Limb (tissue), 2 donors: ENCODE measurements at regions not wholly inside any gene's neighbourhood (a gene's known extent, or its start where the extent isn't known, plus 50 kb on each side); places are given as distances from the start of the nearest gene placed in this dataset.

Source experiments
- DNase-seq, 2 donors: peaks; one replicate each; pipeline ENCODE4 v3.0.0-alpha.2; 2016; ENCODE audit errors: extremely low spot score in 2 of 2

DNA sequence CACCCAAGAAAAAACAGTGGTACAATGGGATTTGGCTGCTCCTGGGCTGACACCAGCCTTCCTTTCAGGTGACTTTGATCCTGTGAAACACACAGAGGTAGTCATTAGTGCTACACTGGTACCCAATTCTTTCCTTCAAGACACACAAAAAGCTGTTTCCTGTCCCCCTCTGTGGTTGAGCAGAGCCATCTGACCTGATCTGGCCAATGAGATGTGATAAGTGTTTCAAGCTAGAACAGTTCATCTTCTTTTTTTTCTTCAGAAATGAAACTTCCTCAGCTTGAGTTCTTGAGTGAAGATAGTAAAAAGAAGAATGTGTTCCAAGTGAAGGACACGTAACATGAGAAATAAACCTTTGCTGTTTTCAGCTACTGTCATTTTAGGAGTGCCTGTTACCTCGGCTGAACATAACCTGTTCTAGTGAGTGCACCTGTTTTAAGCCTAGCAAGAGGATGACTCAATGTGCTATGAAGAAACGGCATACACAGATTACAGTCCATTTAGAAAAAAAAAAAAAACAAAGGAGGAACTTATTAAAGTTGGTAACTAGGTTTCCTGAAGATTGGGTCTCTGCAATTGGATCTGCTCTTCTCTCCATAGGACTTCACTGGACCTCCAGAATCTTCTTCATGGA lies 287.8 kb downstream of the GAS1 start:
- DNase-seq, result no peak

DNA sequence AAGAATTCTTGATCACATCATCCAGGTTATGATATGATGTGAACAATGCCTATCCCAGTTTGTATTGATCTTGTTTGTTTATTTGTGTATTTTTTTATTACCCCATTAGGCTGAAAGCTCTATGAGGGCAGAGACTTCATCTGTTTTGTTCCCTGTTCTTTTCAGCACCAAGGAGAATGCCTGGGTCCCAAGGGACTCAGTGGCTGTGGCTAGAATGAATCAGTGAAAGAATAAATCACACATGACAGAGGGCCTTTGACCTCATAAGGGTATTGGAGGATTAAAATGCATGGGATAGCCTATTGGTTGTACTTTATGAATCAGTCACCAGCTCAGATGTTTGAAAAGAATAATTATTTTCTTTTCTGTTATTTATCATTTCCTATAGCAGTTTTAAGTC lies 292.2 kb downstream of the GAS1 start:
- no peak for DNase-seq

DNA sequence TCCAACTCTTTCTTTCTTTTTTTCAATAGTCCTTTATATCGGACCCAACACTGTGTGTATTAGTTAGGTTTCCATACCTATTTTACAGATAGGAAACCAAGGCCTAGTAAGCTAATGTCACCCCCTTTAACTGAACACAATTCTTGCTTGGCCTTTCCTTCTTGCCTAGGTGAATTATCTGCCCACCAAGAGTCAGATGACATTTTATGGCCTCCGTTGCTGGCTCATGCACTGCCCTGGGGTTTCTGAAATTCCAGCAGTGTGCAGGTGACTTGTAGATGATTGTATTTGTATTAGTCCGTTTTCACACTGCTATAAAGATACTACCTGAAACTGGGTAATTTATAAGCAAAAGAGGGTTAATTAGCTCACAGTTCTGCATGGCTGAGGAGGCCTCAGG lies 293.8 kb downstream of the GAS1 start:
- DNase-seq, result no peak

DNA sequence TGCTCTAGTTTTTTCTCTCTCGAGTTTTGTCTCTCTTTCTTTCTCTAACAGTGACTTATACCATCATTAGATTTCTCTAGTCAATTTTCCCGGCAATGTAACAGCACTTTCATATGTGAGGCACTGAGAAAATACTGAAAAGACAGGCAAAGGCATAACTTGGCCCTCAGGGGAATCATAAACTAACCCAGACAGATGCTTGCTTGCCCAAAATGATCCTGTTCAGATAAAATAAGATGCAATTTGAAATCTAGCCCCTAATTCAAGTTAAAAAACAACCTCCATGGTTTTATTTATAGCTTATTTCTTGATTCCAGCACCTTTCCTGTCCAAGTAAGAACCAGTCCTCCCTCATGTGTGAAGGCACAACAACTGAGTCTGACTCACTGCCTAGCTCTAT lies 294.6 kb downstream of the GAS1 start:
- no peak for DNase-seq

DNA sequence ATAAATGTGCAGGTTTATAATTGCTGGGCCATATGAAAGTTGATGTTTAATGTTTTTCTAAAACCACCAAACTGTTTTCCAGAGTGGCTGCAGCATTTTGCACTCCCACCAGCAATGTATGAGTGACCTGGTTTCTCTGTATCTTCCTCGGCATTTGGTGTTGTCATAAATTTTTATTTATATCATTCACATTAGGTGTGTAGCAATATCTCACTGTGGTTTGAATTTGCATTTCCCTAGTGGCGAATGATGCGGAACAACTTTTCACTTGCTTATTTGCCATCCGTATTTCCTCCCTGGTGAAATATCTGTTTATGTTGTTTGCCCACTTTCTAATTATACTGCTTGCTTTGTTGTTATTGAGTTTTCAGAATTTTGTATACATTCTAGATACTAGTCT lies 295.7 kb upstream of the TUT7 start:
- DNase-seq, result no peak

DNA sequence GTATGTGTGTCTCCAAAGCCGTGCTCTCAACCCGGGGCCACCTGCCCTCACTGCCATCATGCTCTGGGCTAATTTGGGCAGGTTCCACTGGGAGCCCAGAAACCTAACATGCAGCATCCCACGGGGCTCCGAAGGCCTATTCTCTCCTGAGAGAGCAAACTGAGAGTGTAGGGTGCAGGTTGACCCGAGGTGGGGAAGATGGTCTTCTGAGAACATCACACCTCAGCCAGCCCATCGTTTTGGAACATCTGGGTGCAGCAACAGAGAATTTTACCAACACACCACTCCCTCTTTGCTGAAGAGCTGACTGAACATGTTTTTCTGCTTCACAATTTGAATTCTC lies 294.6 kb upstream of the TUT7 start:
- DNase-seq, result no peak

DNA sequence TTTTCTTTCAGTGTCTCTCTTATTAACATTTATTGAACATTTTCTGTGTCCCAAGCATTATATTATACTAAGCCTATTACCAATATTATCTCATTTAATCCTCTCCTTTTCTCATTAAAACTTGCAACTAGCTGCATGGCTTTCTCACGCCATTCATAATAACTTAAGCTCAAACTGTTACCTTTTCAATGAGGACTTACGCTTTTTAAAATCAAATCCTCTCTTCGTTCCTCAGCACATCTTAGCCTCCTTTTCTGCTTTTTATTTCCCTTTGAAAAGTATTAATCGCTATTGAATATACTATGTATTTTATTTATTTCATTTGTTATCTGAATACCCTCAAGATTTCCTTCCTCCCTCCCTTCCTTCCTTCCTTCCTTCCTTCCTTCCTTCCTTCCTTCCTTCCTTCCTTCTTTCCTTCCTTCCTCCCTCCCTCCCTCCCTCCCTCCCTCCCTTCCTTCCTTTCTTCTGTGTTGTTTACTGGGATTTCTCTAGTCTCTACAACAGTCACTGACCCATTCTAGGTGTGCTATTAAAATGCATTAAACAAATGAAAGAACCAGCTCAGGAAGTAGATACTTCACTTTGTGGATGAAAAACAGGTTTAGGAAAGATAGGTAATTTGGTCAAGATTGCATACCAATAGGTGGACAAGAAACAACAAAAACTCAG lies 294.1 kb upstream of the TUT7 start:
- DNase-seq, result no peak

DNA sequence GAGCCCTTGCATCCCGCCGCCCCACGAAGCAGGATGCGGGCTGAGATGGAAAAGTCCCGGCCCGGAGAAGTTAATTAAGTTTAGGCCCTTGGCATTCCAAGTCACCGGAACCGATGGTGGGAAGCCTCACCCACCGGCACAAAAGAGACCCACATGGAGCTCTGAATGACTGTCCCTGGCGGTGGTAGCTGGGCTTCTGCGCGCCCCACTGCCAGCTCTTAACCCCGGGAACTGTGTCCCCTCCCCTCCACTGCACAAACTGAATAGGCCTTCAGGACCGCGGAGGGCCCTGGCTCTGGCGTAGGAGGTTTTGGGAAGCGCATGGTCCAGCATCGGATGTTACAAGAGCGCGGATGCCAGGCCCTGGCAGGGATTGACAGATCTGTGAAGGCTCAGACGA lies 291.1 kb upstream of the TUT7 start:
- DNase-seq, result no peak

DNA sequence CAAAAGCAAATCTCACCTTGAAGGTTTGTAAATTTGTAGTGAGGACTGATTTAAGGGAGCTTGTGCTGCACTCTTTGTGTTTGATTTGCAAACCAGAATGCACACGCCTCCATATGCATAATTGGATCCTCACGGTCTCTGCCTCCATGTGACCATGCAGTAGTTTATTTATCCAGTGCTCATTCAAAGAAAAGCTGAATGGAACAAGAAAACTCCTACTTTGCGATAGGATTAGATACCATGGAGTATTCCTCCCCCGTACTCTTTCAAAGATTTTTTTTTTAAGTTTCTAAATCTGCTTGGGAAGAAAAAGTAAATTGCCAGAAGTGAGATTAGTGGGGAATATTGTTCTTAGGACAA lies 290.4 kb upstream of the TUT7 start:
- no peak for DNase-seq

DNA sequence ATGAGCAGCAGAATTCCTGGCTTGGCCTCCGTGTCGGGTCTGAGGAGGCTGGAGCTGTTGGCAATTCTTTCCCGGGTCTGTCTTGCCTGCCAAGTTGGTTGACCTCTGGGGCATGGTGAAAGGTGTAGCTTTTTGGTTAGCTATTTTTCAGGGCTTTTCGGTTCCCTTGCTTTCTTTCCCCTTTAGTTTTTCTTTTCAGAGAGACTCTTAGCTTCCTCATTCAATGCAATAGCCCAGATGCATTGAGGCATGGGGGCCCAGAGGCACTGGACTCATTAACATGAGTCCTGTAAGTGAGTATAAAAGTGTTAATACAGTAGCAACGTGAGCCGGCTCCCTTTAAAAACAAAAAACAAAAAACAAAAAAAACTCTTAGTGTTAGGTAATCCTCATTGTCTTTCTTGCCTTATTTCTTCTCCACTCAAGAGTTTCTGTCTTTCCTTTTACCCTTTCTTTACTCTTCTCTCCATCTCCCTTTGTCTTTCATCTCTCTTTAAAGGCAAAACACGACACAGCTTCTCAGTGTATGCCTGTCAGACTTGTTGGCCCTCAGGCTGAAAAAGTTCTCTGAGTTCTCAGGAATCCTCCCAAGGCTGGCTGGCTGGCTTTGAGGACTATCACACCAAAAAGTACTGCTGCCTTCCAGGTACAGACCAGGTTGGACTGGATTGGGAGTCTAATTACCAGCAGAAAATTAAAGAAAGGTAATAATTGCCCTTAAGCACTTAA lies 289.9 kb upstream of the TUT7 start:
- no peak for DNase-seq

DNA sequence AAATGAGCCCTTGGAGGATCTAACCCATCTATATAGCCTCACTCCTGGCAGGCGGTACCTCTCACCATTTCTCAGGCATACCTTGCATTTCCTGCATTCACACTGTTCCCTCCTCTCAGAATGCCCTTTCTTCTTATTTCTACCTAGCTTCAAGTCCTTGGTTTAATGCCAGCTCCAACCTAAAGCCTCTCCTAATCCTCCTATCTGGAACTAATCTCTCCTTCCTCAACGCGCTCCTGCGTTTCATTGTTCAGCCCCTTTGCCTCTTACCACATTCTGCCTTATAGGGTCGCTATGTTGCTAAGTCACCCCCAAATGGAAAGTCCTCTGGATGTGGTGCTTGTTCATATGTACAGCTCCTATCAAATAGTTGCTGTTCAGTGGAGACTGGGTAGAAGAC lies 288.5 kb upstream of the TUT7 start:
- no peak for DNase-seq

DNA sequence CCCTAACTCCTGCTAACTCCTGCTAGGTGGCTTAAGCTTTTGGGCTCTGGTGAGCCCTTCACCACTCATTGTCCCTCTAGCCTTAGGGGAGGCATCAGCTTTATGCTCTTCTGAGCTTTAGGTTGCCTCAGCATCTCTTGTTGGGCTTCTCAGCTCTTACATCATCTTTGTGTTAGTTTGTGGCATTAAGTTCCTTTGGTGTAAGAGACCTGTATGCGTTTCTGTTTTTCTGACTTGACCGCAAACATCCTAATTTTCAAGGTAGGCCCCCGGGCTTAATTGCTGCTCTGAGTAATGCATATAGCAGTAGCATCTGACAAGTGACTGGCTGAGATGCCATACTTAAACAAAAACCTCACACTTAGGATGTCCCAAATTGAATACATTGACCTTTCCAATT lies 287.8 kb upstream of the TUT7 start:
- DNase-seq, result no peak

DNA sequence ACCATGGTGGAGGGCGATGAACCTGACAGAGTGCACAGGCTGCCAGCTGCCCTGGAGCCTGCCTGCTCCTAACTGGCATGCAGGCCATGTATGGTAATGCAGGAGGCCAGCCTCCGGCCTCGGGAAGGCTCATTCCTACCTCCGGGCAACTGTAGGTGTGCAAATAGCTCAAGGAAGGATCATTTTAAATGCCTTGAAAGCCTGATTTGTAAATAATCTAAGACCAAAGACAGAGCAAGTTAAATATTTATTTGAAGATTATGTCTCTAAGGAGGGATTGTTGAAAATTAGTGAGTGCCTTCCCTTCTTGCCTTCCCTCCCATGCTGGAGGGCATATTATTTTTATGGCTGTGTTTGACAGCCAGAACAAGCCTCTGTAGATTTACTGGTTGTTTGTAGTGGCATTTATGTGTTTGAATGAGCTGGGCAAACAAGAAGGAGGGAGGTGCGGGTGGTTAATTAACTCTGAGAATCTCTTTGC lies 285.7 kb upstream of the TUT7 start:
- no peak for DNase-seq

DNA sequence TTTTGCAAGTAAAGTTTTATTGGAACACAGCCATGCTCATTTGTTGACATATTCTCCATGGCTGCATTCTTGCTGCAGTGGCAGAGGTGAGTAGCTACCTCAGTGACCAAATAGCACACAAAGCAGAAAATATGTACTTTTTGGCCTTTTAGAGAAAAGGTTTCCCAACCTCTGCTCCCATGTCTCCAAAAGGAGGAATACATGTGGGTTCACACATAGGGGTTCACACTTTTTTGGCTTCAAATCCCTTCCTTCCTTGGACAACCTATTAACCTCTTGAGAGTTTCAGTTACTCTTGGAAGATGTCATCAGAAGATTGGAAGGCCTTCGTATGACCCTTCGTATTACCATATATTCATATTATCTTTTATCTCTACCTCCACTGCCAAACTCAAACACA lies 285.1 kb upstream of the TUT7 start:
- no peak for DNase-seq

DNA sequence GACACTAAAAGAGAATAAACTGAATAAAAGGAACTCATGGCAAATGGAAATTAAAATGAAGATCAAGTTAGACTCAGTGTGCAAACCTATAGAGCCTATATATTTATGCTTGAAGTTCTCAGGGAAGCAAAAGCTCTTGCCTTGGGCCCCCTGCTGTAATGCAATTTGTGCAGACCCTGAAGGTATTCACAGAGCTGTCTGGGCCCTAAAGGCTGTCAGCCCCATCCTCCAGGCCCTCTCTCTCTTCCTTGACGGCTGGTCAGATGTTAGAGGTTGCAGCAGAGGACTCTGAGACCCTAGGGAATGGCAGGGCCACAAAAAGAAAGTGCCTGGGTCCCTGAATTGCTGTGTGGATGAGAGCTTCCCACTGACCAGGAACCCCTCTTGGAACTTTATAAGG lies 283.9 kb upstream of the TUT7 start:
- DNase-seq, result no peak

DNA sequence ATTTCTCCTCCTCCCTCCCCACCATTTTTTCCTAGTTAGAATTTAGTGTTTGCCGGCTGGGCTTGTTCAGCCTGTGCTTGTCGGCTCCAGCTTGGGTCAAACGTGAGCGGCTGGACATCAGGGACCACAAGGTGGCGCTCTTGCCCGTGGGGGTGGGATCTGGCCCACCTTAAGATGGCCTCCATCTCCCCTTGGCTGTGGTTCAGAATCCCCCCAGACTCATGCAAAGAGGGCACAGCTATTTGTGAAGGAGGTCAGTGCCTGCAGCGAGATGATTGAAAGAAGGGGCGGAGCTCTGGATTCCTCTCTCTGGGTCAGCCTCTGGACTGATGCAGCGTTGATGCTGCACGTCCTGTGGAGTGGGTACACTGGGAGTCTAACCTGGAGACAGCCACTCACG lies 283.3 kb upstream of the TUT7 start:
- peak in 1 of 2 donors; percentile 82 for DNase-seq

DNA sequence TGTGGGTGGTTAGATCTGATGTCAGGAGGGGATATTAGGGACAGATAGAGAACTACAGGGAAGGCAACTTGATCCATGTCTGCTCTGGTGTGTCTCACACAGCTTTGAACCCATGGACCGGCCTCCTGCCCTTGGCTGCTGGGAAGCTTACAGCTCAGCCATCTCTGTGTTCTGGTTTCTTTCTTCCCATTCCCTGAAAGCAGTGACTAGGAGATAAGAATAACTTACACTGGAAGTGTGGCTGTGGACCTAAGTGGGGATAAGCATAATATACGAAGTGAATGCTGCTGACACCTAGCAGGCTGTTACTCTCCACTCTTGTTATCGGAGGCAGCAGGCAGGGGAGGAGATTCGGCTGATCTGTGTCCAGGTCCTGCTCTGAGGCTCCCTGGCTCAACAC lies 282.3 kb upstream of the TUT7 start:
- no peak for DNase-seq

DNA sequence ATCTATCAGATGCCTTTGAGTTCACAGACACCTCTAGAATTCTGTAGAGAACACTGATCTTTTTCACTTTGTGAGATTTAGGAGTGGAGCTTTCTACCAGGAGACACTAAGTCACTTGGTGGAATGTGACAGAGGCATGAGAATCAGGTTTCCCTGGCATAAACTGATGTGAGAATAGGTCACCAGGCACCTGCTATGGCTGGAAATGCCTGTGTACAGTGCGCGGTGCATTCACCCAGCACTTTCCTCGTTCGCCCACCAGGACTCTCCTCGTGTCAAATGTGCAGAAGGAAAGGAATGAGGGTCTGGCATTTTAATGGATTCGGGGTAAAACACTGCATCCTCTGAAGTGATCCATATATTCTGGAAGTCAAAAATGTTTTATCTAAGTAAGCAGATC lies 281.8 kb upstream of the TUT7 start:
- DNase-seq, result no peak

DNA sequence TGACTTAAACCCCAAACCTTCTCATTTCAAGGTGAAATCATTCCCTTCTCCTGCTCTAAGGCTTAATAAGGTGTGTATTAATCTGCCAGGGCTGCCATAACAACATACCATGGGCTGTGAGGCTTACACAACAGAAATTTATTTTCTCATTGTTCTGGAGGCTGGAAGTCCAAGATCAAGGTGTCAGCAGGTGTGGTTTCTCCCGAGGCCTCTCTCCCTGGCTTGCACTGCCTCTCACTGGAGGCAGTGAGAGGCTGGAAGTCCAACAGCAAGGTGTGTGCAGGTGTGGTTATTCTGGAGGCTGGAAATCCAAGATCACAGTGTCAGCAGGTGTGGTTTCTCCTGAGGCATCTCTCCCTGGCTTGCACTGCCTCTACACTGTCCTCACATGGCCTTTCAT lies 280.3 kb upstream of the TUT7 start:
- DNase-seq, result no peak

DNA sequence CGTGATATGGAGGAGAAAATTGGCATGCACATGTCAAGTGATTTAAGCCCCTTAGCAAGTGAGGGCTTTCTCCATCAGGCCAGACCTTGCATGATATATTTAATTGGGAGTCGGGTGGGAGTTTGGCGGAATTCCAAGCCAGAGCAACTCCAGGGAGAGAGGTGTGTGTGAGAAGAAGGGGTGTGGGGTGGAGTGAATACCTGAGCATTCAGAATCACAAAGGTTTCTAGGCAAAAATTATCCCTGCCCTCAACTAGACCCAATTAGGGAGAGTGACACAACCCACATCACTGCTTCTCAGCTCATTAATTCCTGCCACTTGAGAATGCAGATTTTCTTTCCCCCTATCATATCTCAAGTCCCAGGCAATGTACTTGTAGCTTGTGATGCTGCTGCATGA lies 279.7 kb upstream of the TUT7 start:
- DNase-seq, result no peak

DNA sequence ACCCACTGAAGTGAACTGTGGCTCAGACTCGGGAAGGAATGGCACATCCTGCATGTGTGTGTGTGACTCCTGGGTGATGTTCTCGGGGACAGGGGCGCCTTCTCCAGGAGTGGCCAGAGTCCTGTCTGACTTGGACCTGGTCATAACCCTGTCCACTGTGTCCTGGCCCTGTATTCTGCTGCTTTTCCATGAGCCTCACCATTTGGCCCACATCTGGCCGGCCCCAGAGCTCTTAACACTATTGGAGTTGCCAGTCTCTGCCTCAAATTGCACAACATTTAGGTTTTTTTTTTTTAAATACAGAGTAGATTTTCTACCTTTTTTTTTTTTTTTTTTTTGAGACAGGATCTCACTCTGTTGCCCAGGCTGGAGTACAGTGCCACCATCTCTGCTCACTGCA lies 278.3 kb upstream of the TUT7 start:
- DNase-seq, result no peak

DNA sequence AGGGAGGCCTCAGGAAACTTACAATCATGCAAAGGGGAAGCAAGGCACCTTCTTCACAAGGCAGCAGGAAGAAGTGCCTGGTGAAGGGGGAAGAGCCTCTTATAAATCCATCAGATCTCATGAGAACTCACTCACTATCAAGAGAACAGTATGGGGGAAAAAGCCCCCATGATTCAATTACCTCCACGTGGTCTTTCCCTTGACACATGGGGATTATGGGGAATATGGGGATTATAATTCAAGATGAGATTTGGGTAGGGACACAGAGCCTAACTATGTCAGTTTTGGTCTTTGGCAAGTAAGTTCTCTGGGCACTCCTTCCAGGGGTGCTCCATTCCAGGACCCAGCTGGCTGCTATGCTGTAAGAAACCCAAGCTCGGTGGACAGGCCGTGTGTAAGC lies 275.3 kb upstream of the TUT7 start:
- no peak for DNase-seq

DNA sequence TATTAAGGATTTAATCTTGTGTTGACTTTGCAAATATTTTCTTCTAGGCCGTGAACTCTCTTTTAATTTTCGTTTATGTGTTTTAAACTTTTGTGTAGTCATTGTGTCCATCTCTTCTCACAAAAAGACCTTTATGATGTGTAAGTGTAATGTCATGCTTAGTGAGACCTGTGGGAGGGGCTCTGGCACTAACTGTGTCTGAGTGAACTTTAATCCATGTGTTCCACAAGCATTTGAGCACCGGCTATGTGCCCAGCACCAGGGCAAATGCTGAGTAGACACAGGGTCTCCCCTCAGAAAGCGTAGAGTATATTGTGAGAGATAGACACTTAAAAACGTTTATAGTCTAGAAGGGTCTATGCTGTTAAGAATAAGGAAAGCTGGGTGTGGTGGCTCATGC lies 272.6 kb upstream of the TUT7 start:
- DNase-seq, result no peak
